Breast epithelium (tissue), 3 donors: ENCODE measurements at regions not wholly inside any gene's neighbourhood (a gene's known extent, or its start where the extent isn't known, plus 50 kb on each side); places are given as distances from the start of the nearest gene placed in this dataset.

Source experiments
- POLR2A ChIP-seq: fragments of 450-650 bp; IDR thresholded peaks from one replicate; pipeline ENCODE4 v1.6.1; 2016; ENCODE audit warnings: antibody characterized with exemption, mild to moderate bottlenecking, moderate library complexity
- TF ChIP-seq, protein P1 (sequence below), 3 donors: fragments of 450-650 bp; IDR thresholded peaks; one replicate each; pipeline ENCODE4 v1.5.1; 2016 to 2017; ENCODE audit warnings: antibody characterized with exemption in 3 of 3, mild to moderate bottlenecking in 3 of 3, moderate library complexity in 3 of 3

GRCh38 chr2:128464456-128464855 lies 145.8 kb upstream of the HS6ST1 start:
- no peak for TF ChIP-seq POLR2A
- TF ChIP-seq, protein P1, sequence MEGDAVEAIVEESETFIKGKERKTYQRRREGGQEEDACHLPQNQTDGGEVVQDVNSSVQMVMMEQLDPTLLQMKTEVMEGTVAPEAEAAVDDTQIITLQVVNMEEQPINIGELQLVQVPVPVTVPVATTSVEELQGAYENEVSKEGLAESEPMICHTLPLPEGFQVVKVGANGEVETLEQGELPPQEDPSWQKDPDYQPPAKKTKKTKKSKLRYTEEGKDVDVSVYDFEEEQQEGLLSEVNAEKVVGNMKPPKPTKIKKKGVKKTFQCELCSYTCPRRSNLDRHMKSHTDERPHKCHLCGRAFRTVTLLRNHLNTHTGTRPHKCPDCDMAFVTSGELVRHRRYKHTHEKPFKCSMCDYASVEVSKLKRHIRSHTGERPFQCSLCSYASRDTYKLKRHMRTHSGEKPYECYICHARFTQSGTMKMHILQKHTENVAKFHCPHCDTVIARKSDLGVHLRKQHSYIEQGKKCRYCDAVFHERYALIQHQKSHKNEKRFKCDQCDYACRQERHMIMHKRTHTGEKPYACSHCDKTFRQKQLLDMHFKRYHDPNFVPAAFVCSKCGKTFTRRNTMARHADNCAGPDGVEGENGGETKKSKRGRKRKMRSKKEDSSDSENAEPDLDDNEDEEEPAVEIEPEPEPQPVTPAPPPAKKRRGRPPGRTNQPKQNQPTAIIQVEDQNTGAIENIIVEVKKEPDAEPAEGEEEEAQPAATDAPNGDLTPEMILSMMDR (IDR thresholded peaks at IDR 0.05), result no peak
